22Rv1 (cell line): ENCODE measurements at regions not wholly inside any gene's neighbourhood (a gene's known extent, or its start where the extent isn't known, plus 50 kb on each side); places are given as distances from the start of the nearest gene placed in this dataset.
"Not testable (repeated sequence)": the region's sequence is repeated elsewhere in the genome, so short reads cannot be mapped to it uniquely, and the experiment has no call there.

Experiments used
- H3K27ac ChIP-seq: fragments of 450-650 bp; 2 replicates; pipeline ENCODE4 v1.5.1; 2017
- CTCF ChIP-seq: fragments of 450-650 bp; IDR thresholded peaks from 2 replicates; pipeline ENCODE4 v1.5.1; 2017; ENCODE audit warnings: mild to moderate bottlenecking
- ZFX ChIP-seq: fragments of 450-650 bp; IDR thresholded peaks from 2 replicates; pipeline ENCODE4 v1.6.1; 2017; ENCODE audit warnings: antibody characterized with exemption, borderline replicate concordance

GRCh38 chr6:56875961-56876360 is 78.9 kb upstream of the BEND6 start:
- TF ChIP-seq ZFX = no peak
- no peak for TF ChIP-seq CTCF

DNA sequence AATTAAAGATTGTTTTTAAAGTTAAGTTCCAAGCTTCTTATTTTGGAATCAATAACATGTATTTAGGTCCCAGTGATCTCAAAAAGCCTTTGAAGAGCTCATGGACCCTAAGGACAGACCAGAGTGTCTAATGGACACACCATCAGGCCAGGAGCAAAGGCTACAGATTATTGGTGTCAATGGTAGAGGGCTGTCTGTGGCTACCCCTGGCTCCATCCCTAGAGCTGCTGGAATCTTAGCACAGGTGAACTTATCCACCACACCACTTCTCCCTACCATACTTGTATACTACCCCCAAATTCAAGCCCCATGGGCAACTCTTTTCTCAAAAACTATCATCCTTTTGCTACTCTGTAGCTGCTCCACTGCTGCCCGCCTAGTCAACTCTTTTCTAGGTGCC is 79.4 kb upstream of the BEND6 start:
- TF ChIP-seq CTCF (no peak), ZFX (no peak)

More at GRCh38 chr6:56875961-56876360, 78.9 kb upstream of the BEND6 start:
- H3K27ac ChIP-seq = no peak overlapping the region

DNA sequence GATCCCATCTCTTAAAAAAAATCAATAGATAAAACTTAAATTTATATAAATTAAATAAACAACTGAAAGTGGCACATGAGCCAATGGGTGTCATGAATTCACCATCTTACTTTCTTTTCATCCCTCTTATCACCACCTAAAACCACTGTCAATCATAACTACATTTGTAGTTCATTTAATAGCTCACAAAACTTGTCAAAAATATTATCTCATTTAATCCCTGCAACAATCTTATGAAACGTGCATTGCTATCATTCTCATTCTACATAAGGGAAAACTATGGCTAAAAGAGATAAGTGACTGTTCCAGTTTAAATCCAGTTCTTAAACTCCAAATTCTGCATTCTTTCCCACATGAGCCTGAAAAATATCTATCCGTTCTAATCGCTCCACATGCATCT is 80.6 kb upstream of the BEND6 start:
- no peak for TF ChIP-seq ZFX
- no peak for TF ChIP-seq CTCF
- H3K27ac ChIP-seq = no peak overlapping the region

More for the DNA sequence above, 79.4 kb upstream of the BEND6 start:
- no peak overlapping the region for H3K27ac ChIP-seq

- H3K27ac ChIP-seq = not testable (repeated sequence)
Measured at GRCh38 chr6:56870053-56870452, 84.9 kb upstream of the BEND6 start.

- TF ChIP-seq CTCF (no peak), ZFX (no peak)
- H3K27ac ChIP-seq = no peak overlapping the region
Measured at GRCh38 chr6:56869346-56869745, 85.6 kb upstream of the BEND6 start.

DNA sequence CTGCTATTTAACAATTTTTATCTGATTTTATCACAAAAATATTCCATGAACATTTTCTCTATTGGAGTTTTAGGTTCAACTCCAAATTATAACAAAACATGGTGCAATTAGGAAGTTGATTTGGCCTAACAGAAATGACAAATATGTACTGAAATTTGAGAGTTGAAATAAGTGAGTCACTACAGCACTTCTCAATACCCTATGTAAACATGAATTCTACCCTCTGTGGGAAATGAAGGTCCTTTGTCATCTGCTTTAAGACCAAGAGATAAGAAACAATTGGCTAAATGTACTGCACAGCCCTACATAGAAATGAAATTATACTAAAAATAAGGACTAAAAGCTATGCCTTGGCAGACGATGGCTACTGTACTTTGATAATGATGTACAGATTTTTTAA is 86.2 kb upstream of the BEND6 start:
- TF ChIP-seq ZFX (no peak), CTCF (no peak)
- no peak overlapping the region for H3K27ac ChIP-seq

DNA sequence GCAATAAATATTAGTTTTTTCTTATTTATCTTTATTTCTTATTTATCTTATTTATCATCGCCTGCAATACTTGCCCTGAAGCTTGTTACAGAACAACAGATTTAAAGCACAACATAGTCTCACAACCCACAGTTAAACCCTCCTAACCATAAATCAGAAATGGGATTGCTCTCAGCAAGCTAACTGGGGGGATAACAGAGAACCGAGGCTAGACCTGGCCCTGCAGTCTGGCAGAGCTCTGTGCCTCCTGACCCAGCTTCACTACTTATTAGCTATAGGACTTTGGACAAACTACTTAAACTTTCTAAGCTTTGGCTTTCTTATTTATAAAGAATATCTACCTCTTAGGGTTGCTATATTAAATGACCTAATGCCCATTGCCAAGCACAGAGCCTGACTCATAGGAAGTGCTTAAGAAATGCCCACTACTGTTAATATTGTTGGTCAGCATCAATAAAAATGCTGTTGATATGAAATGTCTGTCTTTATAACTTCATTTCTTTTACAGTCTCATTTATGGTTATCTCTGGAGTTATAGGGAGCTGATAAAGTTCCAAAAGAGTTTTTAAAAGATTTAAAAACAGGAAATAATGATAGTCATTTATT is 87.9 kb upstream of the BEND6 start:
- TF ChIP-seq ZFX = no peak
- no peak overlapping the region for H3K27ac ChIP-seq

DNA sequence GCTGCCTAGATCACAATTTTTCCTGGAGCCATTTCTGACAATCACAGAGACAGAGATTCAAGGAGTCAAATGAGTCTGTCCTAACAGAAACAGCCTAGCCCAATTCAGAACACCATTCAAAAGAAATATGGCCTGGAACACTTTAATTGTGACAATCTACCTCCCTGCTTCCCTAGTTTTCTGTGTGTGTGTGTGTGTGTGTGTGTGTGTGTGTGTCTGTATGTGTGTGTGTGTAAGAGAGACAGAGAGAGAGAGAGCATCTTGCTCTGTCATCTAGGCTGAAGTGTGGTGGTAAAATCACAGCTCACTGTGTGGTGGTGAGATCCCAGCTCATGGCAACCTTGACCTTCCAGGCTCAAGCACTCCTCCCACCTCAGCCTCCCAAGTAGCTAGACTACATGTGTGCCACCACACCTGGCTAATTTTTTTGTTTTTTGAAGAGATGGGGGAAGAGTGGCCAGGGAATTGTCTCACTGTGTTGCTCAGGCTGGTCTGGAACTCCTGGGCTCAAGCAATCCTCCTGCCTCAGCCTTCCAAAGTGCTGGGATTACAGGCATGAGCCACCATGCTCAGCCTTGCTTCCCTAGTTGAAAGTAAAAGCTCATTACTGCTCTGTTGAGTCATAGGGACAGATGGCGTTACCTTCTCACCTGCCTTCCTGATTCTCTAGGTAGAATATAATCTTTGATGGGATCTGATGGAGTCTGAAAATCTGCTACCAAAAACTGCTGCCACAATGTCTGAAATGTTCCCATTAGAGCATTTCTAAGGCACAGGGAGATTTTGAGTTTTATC is 89.6 kb upstream of the BEND6 start:
- no peak for TF ChIP-seq ZFX
- H3K27ac ChIP-seq = no peak overlapping the region

GRCh38 chr6:56864171-56864616 is 90.7 kb upstream of the BEND6 start:
- H3K27ac ChIP-seq = no peak overlapping the region
- TF ChIP-seq ZFX (no peak), CTCF (no peak)
